ENCODE measurements at regions not wholly inside any gene's neighbourhood (a gene's known extent, or its start where the extent isn't known, plus 50 kb on each side); places are given as distances from the start of the nearest gene placed in this dataset.

GRCh38 chr2:7809640-7810039, 872.2 kb upstream of the ID2 start:
- 0 out of 2 replicates have a peak, but pooled peaks have one; percentile 25 for TF ChIP-seq CTCF (conservative IDR thresholded peaks at IDR 0.05; ENCODE audit: low read depth, low read length)
- no peak for TF ChIP-seq EZH2 (IDR thresholded peaks at IDR 0.05; ENCODE audit: borderline replicate concordance, low read depth, low read length, poor library complexity, severe bottlenecking)
